GM20000 (cell line): ENCODE measurements at regions not wholly inside any gene's neighbourhood (a gene's known extent, or its start where the extent isn't known, plus 50 kb on each side); places are given as distances from the start of the nearest gene placed in this dataset.
A peak's percentile ranks its signal among the peaks of the same experiment; 100 is the strongest.

Source experiments
- DNase-seq: peaks from one replicate; pipeline ENCODE4 v3.0.0; 2012; ENCODE audit warnings: low spot score
- TF ChIP-seq, protein P1 (sequence below): IDR thresholded peaks from 2 replicates; pipeline ENCODE4 v1.5.1; 2012; ENCODE audit warnings: mild to moderate bottlenecking, control low read depth; ENCODE audit errors: extremely low read depth, missing control alignments

DNA sequence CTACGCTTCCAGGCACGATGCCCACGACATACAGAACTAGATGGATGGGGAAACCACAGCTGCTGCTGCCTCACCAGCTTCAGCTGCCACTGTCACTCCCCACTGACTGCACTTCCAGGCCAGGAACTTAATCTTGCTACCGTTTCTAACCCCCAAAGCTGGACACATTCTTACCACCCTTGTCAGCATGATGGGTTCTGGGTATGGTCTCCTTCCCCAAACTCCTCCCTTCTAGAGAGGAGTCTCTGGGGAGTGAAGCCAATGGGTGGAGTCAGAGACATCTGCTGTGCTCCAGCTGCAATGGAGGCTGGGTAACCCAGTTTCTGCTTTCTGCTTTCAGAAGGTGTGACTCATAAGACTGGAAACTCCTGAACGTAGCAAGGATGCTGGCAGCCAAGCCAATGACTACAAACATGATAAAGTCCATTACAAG is 87.0 kb upstream of the THY1 start:
- peak; percentile 80 for DNase-seq
- TF ChIP-seq, protein P1, sequence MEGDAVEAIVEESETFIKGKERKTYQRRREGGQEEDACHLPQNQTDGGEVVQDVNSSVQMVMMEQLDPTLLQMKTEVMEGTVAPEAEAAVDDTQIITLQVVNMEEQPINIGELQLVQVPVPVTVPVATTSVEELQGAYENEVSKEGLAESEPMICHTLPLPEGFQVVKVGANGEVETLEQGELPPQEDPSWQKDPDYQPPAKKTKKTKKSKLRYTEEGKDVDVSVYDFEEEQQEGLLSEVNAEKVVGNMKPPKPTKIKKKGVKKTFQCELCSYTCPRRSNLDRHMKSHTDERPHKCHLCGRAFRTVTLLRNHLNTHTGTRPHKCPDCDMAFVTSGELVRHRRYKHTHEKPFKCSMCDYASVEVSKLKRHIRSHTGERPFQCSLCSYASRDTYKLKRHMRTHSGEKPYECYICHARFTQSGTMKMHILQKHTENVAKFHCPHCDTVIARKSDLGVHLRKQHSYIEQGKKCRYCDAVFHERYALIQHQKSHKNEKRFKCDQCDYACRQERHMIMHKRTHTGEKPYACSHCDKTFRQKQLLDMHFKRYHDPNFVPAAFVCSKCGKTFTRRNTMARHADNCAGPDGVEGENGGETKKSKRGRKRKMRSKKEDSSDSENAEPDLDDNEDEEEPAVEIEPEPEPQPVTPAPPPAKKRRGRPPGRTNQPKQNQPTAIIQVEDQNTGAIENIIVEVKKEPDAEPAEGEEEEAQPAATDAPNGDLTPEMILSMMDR, result no peak

DNA sequence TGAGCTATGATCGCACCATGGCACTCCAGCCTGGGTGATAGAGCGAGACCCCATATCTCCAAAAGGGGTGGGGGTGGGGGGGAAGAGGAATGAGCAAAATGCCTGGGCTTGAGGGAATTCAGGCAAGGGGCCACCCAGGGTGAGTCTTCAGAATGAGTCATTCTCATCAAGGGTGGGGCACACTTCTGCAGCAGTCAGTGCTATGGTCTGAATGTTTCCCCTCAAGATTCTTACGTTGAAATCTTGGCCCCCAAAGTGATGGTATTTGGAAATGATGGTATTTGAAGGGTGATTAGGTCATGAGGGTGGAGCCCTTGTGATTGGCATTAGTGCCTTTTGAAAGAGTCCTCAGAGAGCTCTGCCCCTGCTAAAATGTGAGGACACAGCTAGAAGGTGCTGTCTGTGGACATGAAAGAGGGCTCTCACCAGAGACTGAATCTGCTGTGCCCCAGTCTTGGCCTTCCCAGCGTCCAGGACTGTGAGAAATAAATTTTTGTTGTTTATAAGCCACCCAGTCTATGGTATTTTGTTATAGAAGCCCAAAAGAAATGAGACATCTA is 86.4 kb upstream of the THY1 start:
- no peak for DNase-seq

DNA sequence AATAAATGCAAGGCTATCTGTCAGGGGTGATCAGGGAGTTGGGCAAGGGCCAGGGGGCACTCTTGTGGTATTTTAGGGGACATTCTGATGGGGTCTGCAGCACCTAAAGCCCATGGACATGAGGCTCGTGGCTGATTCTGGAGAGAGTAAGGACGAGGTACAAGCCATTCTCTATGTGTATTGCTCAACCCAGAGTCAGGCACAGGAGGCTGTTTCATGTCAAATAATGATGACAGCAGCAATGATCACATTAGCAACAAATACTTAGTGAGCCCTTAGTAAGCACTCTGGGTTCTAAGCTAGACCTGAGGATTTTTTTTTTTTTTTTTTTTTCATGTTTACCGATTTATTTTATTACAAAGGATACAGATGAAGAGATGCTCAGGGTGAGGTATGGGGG is 83.5 kb upstream of the THY1 start:
- no peak for DNase-seq
- TF ChIP-seq, protein P1, result no peak

More for the DNA sequence above, 86.4 kb upstream of the THY1 start:
- TF ChIP-seq, protein P1, result no peak

DNA sequence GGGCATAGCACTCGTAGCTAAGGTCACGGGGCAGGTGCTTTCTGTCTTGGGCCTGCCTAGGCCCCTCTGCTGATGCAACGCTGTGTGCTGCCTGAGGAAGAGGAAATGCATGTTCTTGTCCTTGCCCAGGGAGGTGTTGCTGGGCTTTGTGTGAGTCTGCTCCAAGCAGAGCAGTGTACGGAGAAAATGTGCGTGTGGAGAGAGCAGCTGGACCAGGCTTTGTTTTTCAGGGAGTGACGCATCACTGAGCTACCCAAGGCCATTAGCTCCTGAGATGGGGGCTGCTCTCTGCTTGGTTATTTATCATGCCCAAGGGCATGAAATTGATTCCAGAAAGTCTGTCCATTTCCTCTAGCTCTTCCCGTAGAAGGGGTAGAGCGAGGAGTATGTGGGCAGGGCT is 82.9 kb upstream of the THY1 start:
- DNase-seq, result no peak
- TF ChIP-seq, protein P1, result no peak

DNA sequence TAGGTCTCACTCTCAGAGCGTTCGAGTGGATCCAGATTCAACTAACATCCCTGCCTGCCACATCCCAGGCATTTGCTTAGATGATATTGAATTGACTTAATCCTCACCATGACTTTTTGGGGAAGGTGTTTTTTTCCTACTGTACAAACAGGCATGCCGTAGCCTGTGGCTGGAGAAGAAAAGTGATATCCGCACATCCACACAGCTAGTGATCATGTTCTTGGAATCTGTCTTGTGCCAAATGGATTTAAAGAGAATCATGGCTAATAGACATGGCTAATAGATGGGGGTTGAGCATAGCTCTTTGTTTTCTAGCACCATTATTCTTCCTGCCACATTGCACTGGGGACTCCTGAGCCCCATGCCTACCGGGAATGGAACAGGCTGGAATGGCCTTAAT is 82.1 kb upstream of the THY1 start:
- DNase-seq, result no peak
- TF ChIP-seq, protein P1, result no peak

DNA sequence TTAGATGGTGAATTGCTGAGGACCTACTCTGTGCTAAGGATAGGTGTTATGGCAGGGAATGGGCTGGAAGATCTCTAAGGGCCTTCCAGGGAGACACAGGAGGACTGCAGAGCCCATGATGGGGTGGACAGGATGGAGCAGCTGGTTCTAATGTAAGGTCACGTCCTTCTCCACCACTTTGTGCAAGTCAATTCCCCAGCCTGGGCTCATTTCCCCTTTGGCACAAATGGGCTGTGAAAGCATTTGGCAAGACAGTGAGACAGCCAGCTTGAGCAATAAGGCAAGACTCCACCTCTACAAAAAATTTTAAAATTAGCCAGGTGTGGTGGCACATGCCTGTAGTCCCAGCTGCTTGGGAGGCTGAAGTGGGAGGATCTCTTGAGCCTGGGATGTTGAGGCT is 81.4 kb upstream of the THY1 start:
- TF ChIP-seq, protein P1, result no peak
- DNase-seq, result no peak

DNA sequence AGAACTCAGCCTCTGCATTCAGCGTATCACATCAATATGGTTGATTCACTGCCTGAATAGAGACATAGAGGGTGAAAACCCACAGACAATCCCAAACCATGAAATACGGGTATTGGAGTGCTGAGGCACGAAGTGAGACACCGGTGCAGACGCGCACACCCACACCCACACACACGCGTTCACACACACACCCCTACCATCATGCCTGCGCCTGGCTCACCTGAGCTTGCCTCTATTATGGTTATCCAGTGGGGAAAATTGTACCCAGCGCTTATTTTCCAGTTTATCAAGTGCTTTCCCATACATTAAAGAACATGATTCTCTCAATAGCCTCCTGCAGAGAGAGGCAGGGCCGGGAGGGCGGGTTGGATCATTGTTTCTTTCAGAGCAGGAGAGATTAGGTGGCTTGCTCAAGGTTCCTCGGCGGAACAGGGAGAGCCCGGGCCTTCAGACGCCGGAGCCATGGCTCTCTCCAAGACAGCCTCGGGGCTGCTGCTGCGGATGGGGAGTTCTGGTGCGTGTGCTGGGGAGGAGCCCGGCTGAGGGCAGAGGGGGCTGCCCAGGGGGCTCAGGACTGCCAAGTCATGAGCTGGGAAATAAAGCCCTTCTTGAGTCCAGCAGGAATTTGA is 78.9 kb upstream of the THY1 start:
- DNase-seq, result no peak
- TF ChIP-seq, protein P1, result no peak
